C4-2B (cell line): ENCODE measurements at regions not wholly inside any gene's neighbourhood (a gene's known extent, or its start where the extent isn't known, plus 50 kb on each side); places are given as distances from the start of the nearest gene placed in this dataset.

Experiments
- CTCF ChIP-seq: fragments of 450-650 bp; conservative IDR thresholded peaks from 2 replicates; pipeline ENCODE4 v1.5.1; 2017; ENCODE audit warnings: mild to moderate bottlenecking
- ZFX ChIP-seq: fragments of 450-650 bp; IDR thresholded peaks from 2 replicates; pipeline ENCODE4 v1.6.1; 2017

GRCh38 chr2:217086038-217086522 is 226.2 kb upstream of the TNP1 start:
- TF ChIP-seq CTCF: no peak
- no peak for TF ChIP-seq ZFX
